Duodenal mucosa (tissue), 2 donors: ENCODE measurements at regions not wholly inside any gene's neighbourhood (a gene's known extent, or its start where the extent isn't known, plus 50 kb on each side); places are given as distances from the start of the nearest gene placed in this dataset.
"Not testable (repeated sequence)": the region's sequence is repeated elsewhere in the genome, so short reads cannot be mapped to it uniquely, and the experiment has no call there.

Source experiments
- H3K27ac ChIP-seq: one replicate; pipeline ENCODE4 v1.7.0; 2013; ENCODE audit warnings: low read depth, low read length
- H3K27me3 ChIP-seq, 2 donors: one replicate each; pipeline ENCODE4 v1.7.0; 2013; ENCODE audit warnings: low read length in 2 of 2, control low read depth in 1 of 2; ENCODE audit not compliant: insufficient read depth in 2 of 2, control insufficient read depth in 1 of 2
- H3K36me3 ChIP-seq, 2 donors: one replicate each; pipeline ENCODE4 v1.7.0; 2013; ENCODE audit warnings: low read length in 2 of 2, control low read depth in 1 of 2; ENCODE audit not compliant: insufficient read depth in 2 of 2, control insufficient read depth in 1 of 2
- H3K4me1 ChIP-seq, 2 donors: one replicate each; pipeline ENCODE4 v1.7.0; 2013; ENCODE audit warnings: low read length in 2 of 2, control low read depth in 1 of 2; ENCODE audit not compliant: insufficient read depth in 2 of 2, control insufficient read depth in 1 of 2
- H3K4me3 ChIP-seq, 2 donors: one replicate each; pipeline ENCODE4 v1.7.0; 2013; ENCODE audit warnings: low read length in 2 of 2, low read depth in 1 of 2
- H3K9ac ChIP-seq, 2 donors: one replicate each; pipeline ENCODE4 v1.7.0; 2013; ENCODE audit warnings: low read length in 2 of 2, low read depth in 1 of 2
- H3K9me3 ChIP-seq, 2 donors: one replicate each; pipeline ENCODE4 v1.7.0; 2013; ENCODE audit warnings: low read length in 2 of 2, control low read depth in 1 of 2; ENCODE audit not compliant: control insufficient read depth in 1 of 2

- Histone ChIP-seq H3K27ac (no peak overlapping the region), H3K36me3 (no peaks in the 10 kb centered on the region), H3K9me3 (no peaks in the 10 kb centered on the region), H3K4me1 (no peaks in the 10 kb centered on the region), H3K9ac (no peak overlapping the region), H3K4me3 (no peak overlapping the region), H3K27me3 (peaks cover 4 to 10% of the 10 kb centered on the region in 2 donors)
These were observed 98.7 kb upstream of the CHD6 start for GRCh38 chr20:41716911-41717310.

- Histone ChIP-seq H3K27ac (no peak overlapping the region), H3K4me3 (no peak overlapping the region), H3K27me3 (peaks cover 4 to 10% of the 10 kb centered on the region in 2 donors), H3K4me1 (no peaks in the 10 kb centered on the region), H3K9ac (no peak overlapping the region), H3K9me3 (no peaks in the 10 kb centered on the region), H3K36me3 (no peaks in the 10 kb centered on the region)
These were observed 98.3 kb upstream of the CHD6 start for GRCh38 chr20:41716436-41716835.

- Histone ChIP-seq H3K4me1 (no peaks in the 10 kb centered on the region), H3K27me3 (peaks cover 4 to 10% of the 10 kb centered on the region in 2 donors), H3K9ac (no peak overlapping the region), H3K9me3 (no peaks in the 10 kb centered on the region), H3K36me3 (no peaks in the 10 kb centered on the region), H3K27ac (no peak overlapping the region), H3K4me3 (no peak overlapping the region)
These were observed 97.3 kb upstream of the CHD6 start for GRCh38 chr20:41715526-41715925.

DNA sequence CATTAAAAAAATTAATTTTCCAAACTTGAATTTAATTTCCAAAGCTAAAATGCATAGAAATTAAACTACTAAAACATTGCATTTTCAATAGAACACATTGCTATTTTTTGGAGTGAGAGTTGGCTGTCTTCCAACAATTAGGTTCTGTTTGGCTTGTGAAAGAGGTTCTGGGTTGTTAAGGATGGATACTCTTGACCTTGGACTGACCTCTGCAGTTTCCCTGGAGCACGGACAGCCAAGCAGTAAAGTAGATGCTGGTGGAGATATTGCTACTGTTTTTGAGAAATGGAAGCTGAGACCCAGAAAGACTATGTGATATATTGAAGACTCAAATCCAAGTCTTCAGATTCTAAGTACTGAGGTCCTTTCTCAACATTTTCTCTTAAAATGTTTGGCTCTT lies 95.9 kb upstream of the CHD6 start:
- Histone ChIP-seq H3K9ac (no peak overlapping the region), H3K27ac (no peak overlapping the region), H3K9me3 (no peaks in the 10 kb centered on the region), H3K36me3 (no peaks in the 10 kb centered on the region), H3K4me3 (no peak overlapping the region), H3K4me1 (no peaks in the 10 kb centered on the region), H3K27me3 (peaks cover 4 to 10% of the 10 kb centered on the region in 2 donors)

- no peak overlapping the region for H3K27ac ChIP-seq
- no peaks in the 10 kb centered on the region for H3K36me3 ChIP-seq
- no peak overlapping the region for H3K9ac ChIP-seq
- no peaks in the 10 kb centered on the region for H3K4me1 ChIP-seq
- H3K9me3 ChIP-seq, result no peaks in the 10 kb centered on the region
- no peak overlapping the region for H3K4me3 ChIP-seq
- H3K27me3 ChIP-seq, result no peaks in the 10 kb centered on the region
These were observed 86.7 kb upstream of the CHD6 start for GRCh38 chr20:41704896-41705295.

GRCh38 chr20:41702647-41703046 lies 84.5 kb upstream of the CHD6 start:
- Histone ChIP-seq H3K36me3 (no peaks in the 10 kb centered on the region), H3K9ac (no peak overlapping the region), H3K27ac (no peak overlapping the region), H3K27me3 (no peaks in the 10 kb centered on the region), H3K4me3 (no peak overlapping the region), H3K9me3 (no peaks in the 10 kb centered on the region), H3K4me1 (no peaks in the 10 kb centered on the region)

DNA sequence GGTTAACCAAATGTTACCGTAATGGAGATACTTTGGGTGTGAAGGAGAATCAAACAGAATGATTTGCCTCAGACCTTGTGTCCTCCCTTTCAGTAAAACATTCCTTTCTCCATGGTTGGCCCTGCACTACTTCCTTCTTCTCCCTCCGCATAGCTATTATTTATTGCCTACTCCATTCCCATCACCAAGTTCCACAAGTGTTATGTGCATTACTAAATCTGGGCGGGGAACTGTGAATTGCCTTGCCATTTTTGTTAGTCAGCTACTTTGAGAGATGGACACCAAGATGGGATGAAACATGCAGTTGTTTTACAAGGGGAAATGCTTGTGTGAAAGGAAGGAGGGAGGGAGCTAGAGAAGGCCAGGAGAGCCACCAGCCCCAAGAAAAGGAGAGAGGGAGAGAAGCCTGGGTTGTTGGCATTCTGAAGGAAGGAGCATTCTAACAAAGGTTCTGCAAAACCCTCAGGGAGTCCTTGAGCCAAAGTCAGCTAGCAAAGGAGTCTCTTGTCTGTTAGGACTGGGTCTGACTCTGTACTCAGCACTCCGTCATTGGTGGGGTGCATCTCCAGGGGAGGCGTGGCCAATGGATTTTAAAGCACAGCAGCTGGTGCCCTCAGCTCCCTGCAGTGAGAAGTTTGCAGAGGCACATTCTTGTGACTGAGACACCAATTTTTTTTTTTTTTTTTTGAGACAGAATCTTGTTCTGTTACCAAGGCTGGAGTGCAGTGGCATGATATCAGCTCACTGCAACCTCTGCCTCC lies 83.6 kb upstream of the CHD6 start:
- no peak overlapping the region for H3K9ac ChIP-seq
- no peak overlapping the region for H3K27ac ChIP-seq

DNA sequence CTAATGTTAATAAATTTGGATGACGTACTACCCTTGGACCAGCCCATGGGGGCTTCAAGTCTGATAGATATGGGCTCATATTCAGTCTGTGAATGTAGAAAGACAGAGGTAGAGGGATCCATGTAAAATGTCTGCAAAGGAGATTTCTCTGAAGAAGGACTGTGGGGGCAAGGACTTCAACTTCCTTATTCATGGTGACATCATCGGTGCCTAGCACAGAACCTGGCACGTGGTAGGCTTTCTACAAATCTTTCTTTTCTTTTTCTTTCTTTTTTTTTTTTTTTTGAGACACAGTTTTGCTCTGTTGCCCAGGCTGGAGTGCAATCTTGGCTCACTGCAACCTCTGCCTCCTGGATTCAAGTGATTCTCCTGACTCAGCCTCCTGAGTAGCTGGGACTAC lies 81.5 kb upstream of the CHD6 start:
- not testable (repeated sequence) for H3K27ac ChIP-seq, H3K9ac ChIP-seq, H3K4me3 ChIP-seq, H3K36me3 ChIP-seq, H3K27me3 ChIP-seq, H3K4me1 ChIP-seq, H3K9me3 ChIP-seq

More for the DNA sequence above, 83.6 kb upstream of the CHD6 start:
- H3K27me3 ChIP-seq, result peaks cover 0 to 2% of the 10 kb centered on the region in 2 donors
- H3K4me1 ChIP-seq, result peaks cover 0 to 1% of the 10 kb centered on the region in 2 donors
- no peaks in the 10 kb centered on the region for H3K36me3 ChIP-seq
- H3K4me3 ChIP-seq, result no peak overlapping the region
- no peaks in the 10 kb centered on the region for H3K9me3 ChIP-seq

DNA sequence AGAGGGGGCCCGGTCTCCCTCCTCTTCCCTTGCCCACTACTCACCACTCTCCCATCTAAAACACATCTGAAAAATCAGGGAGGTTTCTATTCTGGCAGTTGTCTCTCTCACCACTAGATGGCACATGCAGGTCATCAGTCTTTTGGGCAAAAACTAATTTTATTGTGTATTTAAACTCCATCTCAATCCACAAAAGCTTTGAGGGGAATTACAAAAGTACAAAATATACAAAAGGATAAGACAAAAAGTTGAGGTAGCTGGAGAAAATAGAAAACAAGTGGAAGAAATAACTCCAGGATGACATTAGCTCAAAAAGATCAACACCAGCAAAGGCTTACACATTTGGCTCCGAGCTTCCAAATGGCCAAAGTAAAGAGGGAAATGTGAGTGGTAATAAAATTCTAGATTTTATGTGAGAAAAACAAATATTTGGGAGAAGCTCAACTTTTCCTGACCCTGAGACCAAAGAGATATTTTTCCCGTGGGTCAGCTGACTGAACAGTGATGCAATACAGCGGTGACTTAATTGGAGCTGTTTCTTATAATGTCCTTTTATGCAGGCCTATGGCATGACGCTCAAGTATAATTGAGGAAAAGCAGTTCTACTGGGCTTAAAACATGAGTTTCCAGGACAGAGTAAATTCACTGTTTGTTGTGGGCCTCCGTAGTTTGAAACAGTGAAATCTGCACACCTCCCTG lies 79.8 kb upstream of the CHD6 start:
- Histone ChIP-seq H3K9ac (no peak overlapping the region), H3K27ac (no peak overlapping the region), H3K36me3 (no peaks in the 10 kb centered on the region), H3K27me3 (peaks cover 0 to 2% of the 10 kb centered on the region in 2 donors), H3K4me1 (peaks cover 6 to 10% of the 10 kb centered on the region in 2 donors), H3K4me3 (no peak overlapping the region), H3K9me3 (no peaks in the 10 kb centered on the region)

- H3K27me3 ChIP-seq, result peaks cover 0 to 2% of the 10 kb centered on the region in 2 donors
- peaks cover 6 to 10% of the 10 kb centered on the region in 2 donors for H3K4me1 ChIP-seq
- H3K9me3 ChIP-seq, result no peaks in the 10 kb centered on the region
- H3K36me3 ChIP-seq, result no peaks in the 10 kb centered on the region
- H3K4me3 ChIP-seq, result no peak overlapping the region
- no peak overlapping the region for H3K27ac ChIP-seq
- no peak overlapping the region for H3K9ac ChIP-seq
These were observed 78.3 kb upstream of the CHD6 start for GRCh38 chr20:41696428-41696827.
